Neural progenitor cell (in vitro differentiated cells): ENCODE measurements at regions not wholly inside any gene's neighbourhood (a gene's known extent, or its start where the extent isn't known, plus 50 kb on each side); places are given as distances from the start of the nearest gene placed in this dataset.

Experiments used
- DNase-seq: peaks from one replicate; pipeline ENCODE4 v3.0.0-alpha.2; 2016; ENCODE audit warnings: low spot score
- H2AFZ ChIP-seq: fragments of 200-600 bp; sonication (generic); replicated peaks from 2 replicates; pipeline ENCODE4 v1.6.1; 2016; ENCODE audit warnings: antibody characterized with exemption
- H3F3A ChIP-seq: fragments of 200-600 bp; sonication (generic); 2 replicates; pipeline ENCODE4 v1.6.1; 2016; ENCODE audit warnings: antibody characterized with exemption, low read depth
- H3K27ac ChIP-seq: fragments of 200-600 bp; sonication (generic); 2 replicates; pipeline ENCODE4 v1.5.1; 2016; ENCODE audit warnings: mild to moderate bottlenecking
- H3K27me3 ChIP-seq: fragments of 200-600 bp; sonication (generic); 2 replicates; pipeline ENCODE4 v1.6.1; 2016; ENCODE audit warnings: mild to moderate bottlenecking, moderate library complexity
- H3K36me3 ChIP-seq: fragments of 200-600 bp; sonication (generic); 2 replicates; pipeline ENCODE4 v1.5.1; 2016
- H3K4me1 ChIP-seq: fragments of 200-600 bp; sonication (generic); 2 replicates; pipeline ENCODE4 v1.6.1; 2016; ENCODE audit warnings: mixed run types
- H3K4me2 ChIP-seq: fragments of 200-600 bp; sonication (generic); 2 replicates; pipeline ENCODE4 v1.6.1; 2016
- H3K4me3 ChIP-seq: fragments of 200-600 bp; sonication (generic); 2 replicates; pipeline ENCODE4 v1.5.1; 2016
- H3K79me2 ChIP-seq: fragments of 200-600 bp; sonication (generic); 2 replicates; pipeline ENCODE4 v1.6.1; 2016; ENCODE audit warnings: low read depth
- H3K9ac ChIP-seq: fragments of 200-600 bp; sonication (generic); 2 replicates; pipeline ENCODE4 v1.6.1; 2016
- H3K9me3 ChIP-seq: fragments of 200-600 bp; sonication (generic); 2 replicates; pipeline ENCODE4 v1.5.1; 2016; ENCODE audit warnings: low read depth
- H4K20me1 ChIP-seq: fragments of 200-600 bp; sonication (generic); 2 replicates; pipeline ENCODE4 v1.6.1; 2016; ENCODE audit warnings: low read depth
- H3K27ac Mint-ChIP-seq: 3 replicates; pipeline ENCODE4 v1.8.0; 2021; ENCODE audit warnings: mixed read lengths
- H3K27me3 Mint-ChIP-seq: 2 replicates; pipeline ENCODE4 v1.8.0; 2022; ENCODE audit warnings: low read depth, mild to moderate bottlenecking, inconsistent platforms, moderate library complexity, mixed read lengths; ENCODE audit not compliant: insufficient read depth
- H3K36me3 Mint-ChIP-seq: 3 replicates; pipeline ENCODE4 v1.8.0; 2021; ENCODE audit warnings: mixed read lengths
- H3K4me1 Mint-ChIP-seq: 3 replicates; pipeline ENCODE4 v1.8.0; 2021; ENCODE audit warnings: mixed read lengths
- H3K4me3 Mint-ChIP-seq: 3 replicates; pipeline ENCODE4 v1.8.0; 2021; ENCODE audit warnings: mild to moderate bottlenecking, moderate library complexity, mixed read lengths
- H3K9me3 Mint-ChIP-seq: 3 replicates; pipeline ENCODE4 v1.8.0; 2020; ENCODE audit warnings: mixed read lengths
- CTCF ChIP-seq: fragments of 200-600 bp; sonication (generic); IDR thresholded peaks from 2 replicates; pipeline ENCODE4 v1.5.1; 2017; ENCODE audit warnings: antibody characterized with exemption, mild to moderate bottlenecking
- EZH2 ChIP-seq: fragments of 200-600 bp; sonication (generic); IDR thresholded peaks from 2 replicates; pipeline ENCODE4 v1.6.1; 2017; ENCODE audit warnings: antibody characterized with exemption, mild to moderate bottlenecking, moderate library complexity
- EZH2phosphoT487 ChIP-seq: fragments of 200-600 bp; sonication (generic); IDR thresholded peaks from 2 replicates; pipeline ENCODE4 v1.6.1; 2017; ENCODE audit warnings: antibody characterized with exemption

GRCh38 chr16:13291591-13292333 lies 390.4 kb downstream of the SHISA9 start:
- peak; percentile 74 for DNase-seq
- no peaks in the 10 kb centered on the region for H3K4me1 Mint-ChIP-seq

GRCh38 chr16:13296206-13296605 lies 394.8 kb downstream of the SHISA9 start:
- TF ChIP-seq EZH2phosphoT487 = no peak
- no peak for TF ChIP-seq CTCF
- TF ChIP-seq EZH2 = no peak
- no peak overlapping the region for H3K4me3 Mint-ChIP-seq
- no peak for DNase-seq
- no peak overlapping the region for H3K27ac Mint-ChIP-seq
- Histone ChIP-seq H3K79me2 (no peaks in the 10 kb centered on the region), H3K9me3 (no peaks in the 10 kb centered on the region), H3K4me2 (no peak overlapping the region), H3K36me3 (no peaks in the 10 kb centered on the region), H2AFZ (no peak overlapping the region), H3K9ac (no peak overlapping the region), H4K20me1 (peaks cover 4% of the 10 kb centered on the region), H3F3A (no peaks in the 10 kb centered on the region), H3K27me3 (no peaks in the 10 kb centered on the region), H3K4me3 (no peak overlapping the region), H3K27ac (no peak overlapping the region), H3K4me1 (no peaks in the 10 kb centered on the region)
- H3K27me3 Mint-ChIP-seq = peaks cover 2% of the 10 kb centered on the region
- H3K9me3 Mint-ChIP-seq = no peaks in the 10 kb centered on the region
- no peaks in the 10 kb centered on the region for H3K36me3 Mint-ChIP-seq
- peaks cover 6% of the 10 kb centered on the region for H3K4me1 Mint-ChIP-seq

More at GRCh38 chr16:13291591-13292333, 390.4 kb downstream of the SHISA9 start:
- Histone ChIP-seq H3K9ac (no peak overlapping the region), H3F3A (no peaks in the 10 kb centered on the region), H3K79me2 (no peaks in the 10 kb centered on the region), H3K4me3 (no peak overlapping the region), H4K20me1 (peaks cover 4% of the 10 kb centered on the region), H3K36me3 (no peaks in the 10 kb centered on the region), H2AFZ (no peak overlapping the region), H3K4me1 (no peaks in the 10 kb centered on the region), H3K9me3 (no peaks in the 10 kb centered on the region), H3K27ac (no peak overlapping the region), H3K27me3 (no peaks in the 10 kb centered on the region), H3K4me2 (no peak overlapping the region)
- H3K4me3 Mint-ChIP-seq = no peak overlapping the region
- no peak for TF ChIP-seq EZH2phosphoT487
- no peak for TF ChIP-seq EZH2
- no peak for TF ChIP-seq CTCF
- H3K27ac Mint-ChIP-seq = no peak overlapping the region
- H3K27me3 Mint-ChIP-seq = peaks cover 2% of the 10 kb centered on the region
- H3K36me3 Mint-ChIP-seq = no peaks in the 10 kb centered on the region
- H3K9me3 Mint-ChIP-seq = no peaks in the 10 kb centered on the region

GRCh38 chr16:13298666-13299065 lies 397.3 kb downstream of the SHISA9 start:
- H3K9ac ChIP-seq = no peak overlapping the region
- H4K20me1 ChIP-seq = no peaks in the 10 kb centered on the region
- H3K4me1 ChIP-seq = no peaks in the 10 kb centered on the region
- no peaks in the 10 kb centered on the region for H3K36me3 ChIP-seq
- Mint-ChIP-seq H3K27me3 (no peaks in the 10 kb centered on the region), H3K4me1 (peaks cover 6% of the 10 kb centered on the region), H3K27ac (no peak overlapping the region), H3K9me3 (no peaks in the 10 kb centered on the region), H3K4me3 (no peak overlapping the region), H3K36me3 (no peaks in the 10 kb centered on the region)
- H3K27ac ChIP-seq = no peak overlapping the region
- TF ChIP-seq EZH2phosphoT487 (no peak), EZH2 (no peak), CTCF (no peak)
- H3K9me3 ChIP-seq = no peaks in the 10 kb centered on the region
- no peak for DNase-seq
- H2AFZ ChIP-seq = no peak overlapping the region
- no peak overlapping the region for H3K4me2 ChIP-seq
- no peaks in the 10 kb centered on the region for H3K79me2 ChIP-seq
- no peak overlapping the region for H3K4me3 ChIP-seq
- H3K27me3 ChIP-seq = no peaks in the 10 kb centered on the region
- no peaks in the 10 kb centered on the region for H3F3A ChIP-seq
